Loucy (cell line): ENCODE measurements at regions not wholly inside any gene's neighbourhood (a gene's known extent, or its start where the extent isn't known, plus 50 kb on each side); places are given as distances from the start of the nearest gene placed in this dataset.

ENCODE experiments used
- CTCF ChIP-seq: fragments of 200-600 bp; sonication (generic); conservative IDR thresholded peaks from 2 replicates; pipeline ENCODE4 v1.5.1; 2014; ENCODE audit warnings: mild to moderate bottlenecking, antibody characterized with exemption, low read length
- EZH2phosphoT487 ChIP-seq: fragments of 200-600 bp; IDR thresholded peaks from 2 replicates; pipeline ENCODE4 v1.6.1; 2018; ENCODE audit warnings: antibody characterized with exemption, mild to moderate bottlenecking, moderate library complexity, borderline replicate concordance

GRCh38 chr2:59888015-59888414, 665.4 kb downstream of the BCL11A start:
- TF ChIP-seq CTCF, result peak; percentile 45
- TF ChIP-seq EZH2phosphoT487, result no peak
